SK-N-SH treated with all-trans-retinoic acid at 6 μM for 48 hours (cell line): ENCODE measurements at regions not wholly inside any gene's neighbourhood (a gene's known extent, or its start where the extent isn't known, plus 50 kb on each side); places are given as distances from the start of the nearest gene placed in this dataset.
"Not testable (repeated sequence)": the region's sequence is repeated elsewhere in the genome, so short reads cannot be mapped to it uniquely, and the experiment has no call there.

Source experiments
- ATAC-seq: fragments of 200-7000 bp; cut with Tn5 transposase; 3 replicates; pipeline ENCODE4 v1.9.1; 2020; ENCODE audit warnings: mild to moderate bottlenecking, moderate library complexity
- ARNTL ChIP-seq: fragments of 450-650 bp; formaldehyde crosslinking; IDR thresholded peaks from 2 replicates; pipeline ENCODE4 v1.5.0; 2020; ENCODE audit warnings: low read depth, mild to moderate bottlenecking, moderate library complexity, borderline replicate concordance
- BACH2 ChIP-seq: fragments of 250-450 bp; sonication (Bioruptor Pico); IDR thresholded peaks from 2 replicates; pipeline ENCODE4 v1.9.0; 2021; ENCODE audit warnings: mild to moderate bottlenecking, borderline replicate concordance
- CREB5 ChIP-seq: fragments of 250-450 bp; sonication (Bioruptor Pico); IDR thresholded peaks from 2 replicates; pipeline ENCODE4 v1.5.1; 2020; ENCODE audit warnings: low read depth, mild to moderate bottlenecking, moderate library complexity
- CSDC2 ChIP-seq: fragments of 250-450 bp; sonication (Bioruptor Pico); IDR thresholded peaks from 2 replicates; pipeline ENCODE4 v1.5.0; 2020; ENCODE audit warnings: mild to moderate bottlenecking, moderate library complexity
- CSRNP3 ChIP-seq: fragments of 250-450 bp; sonication (Bioruptor Pico); IDR thresholded peaks from 2 replicates; pipeline ENCODE4 v1.5.1; 2021; ENCODE audit warnings: mild to moderate bottlenecking, moderate library complexity
- GLIS3 ChIP-seq: fragments of 250-450 bp; sonication (Bioruptor Pico); IDR thresholded peaks from 2 replicates; pipeline ENCODE4 v1.5.0; 2020; ENCODE audit warnings: mild to moderate bottlenecking, moderate library complexity
- ISL1 ChIP-seq: fragments of 250-450 bp; sonication (Bioruptor Pico); IDR thresholded peaks from 2 replicates; pipeline ENCODE4 v2.1.2; 2022; ENCODE audit warnings: mild to moderate bottlenecking, moderate library complexity
- OSR1 ChIP-seq: fragments of 250-450 bp; sonication (Bioruptor Pico); IDR thresholded peaks from 2 replicates; pipeline ENCODE4 v1.8.0; 2022; ENCODE audit warnings: moderate library complexity, mild to moderate bottlenecking, inconsistent platforms
- POU6F1 ChIP-seq: fragments of 250-450 bp; sonication (Bioruptor Pico); IDR thresholded peaks from 2 replicates; pipeline ENCODE4 v1.8.0; 2021; ENCODE audit warnings: low read depth, mild to moderate bottlenecking, moderate library complexity, borderline replicate concordance
- PPARA ChIP-seq: fragments of 250-450 bp; sonication (Bioruptor Pico); IDR thresholded peaks from 2 replicates; pipeline ENCODE4 v1.5.0; 2020; ENCODE audit warnings: mild to moderate bottlenecking, borderline replicate concordance
- RARB ChIP-seq: fragments of 250-450 bp; sonication (Bioruptor Pico); IDR thresholded peaks from 2 replicates; pipeline ENCODE4 v1.8.0; 2021; ENCODE audit warnings: mild to moderate bottlenecking, moderate library complexity
- TCF4 ChIP-seq: fragments of 250-450 bp; sonication (Bioruptor Pico); IDR thresholded peaks from 2 replicates; pipeline ENCODE4 v1.8.0; 2021; ENCODE audit warnings: mild to moderate bottlenecking, moderate library complexity, borderline replicate concordance
- ZC3H10 ChIP-seq: fragments of 250-450 bp; sonication (Bioruptor Pico); IDR thresholded peaks from 2 replicates; pipeline ENCODE4 v1.5.1; 2021; ENCODE audit warnings: mild to moderate bottlenecking, moderate library complexity
- ZFP3 ChIP-seq: fragments of 250-450 bp; sonication (Bioruptor Pico); IDR thresholded peaks from 2 replicates; pipeline ENCODE4 v1.5.0; 2020; ENCODE audit warnings: mild to moderate bottlenecking, moderate library complexity
- ZFP30 ChIP-seq: fragments of 450-650 bp; formaldehyde crosslinking; IDR thresholded peaks from 2 replicates; pipeline ENCODE4 v1.5.0; 2022; ENCODE audit warnings: mild to moderate bottlenecking, moderate library complexity
- ZNF565 ChIP-seq: fragments of 450-650 bp; formaldehyde crosslinking; conservative IDR thresholded peaks from 2 replicates; pipeline ENCODE4 v1.5.0; 2020; ENCODE audit warnings: low read depth, mild to moderate bottlenecking, moderate library complexity
- ZNF70 ChIP-seq: fragments of 450-650 bp; formaldehyde crosslinking; IDR thresholded peaks from 2 replicates; pipeline ENCODE4 v1.5.0; 2020; ENCODE audit warnings: mild to moderate bottlenecking, moderate library complexity
- ZNF8 ChIP-seq: fragments of 450-650 bp; formaldehyde crosslinking; IDR thresholded peaks from 2 replicates; pipeline ENCODE4 v1.5.0; 2020; ENCODE audit warnings: mild to moderate bottlenecking, moderate library complexity
- TF ChIP-seq, protein P1 (sequence below): fragments of 250-450 bp; sonication (Bioruptor Pico); IDR thresholded peaks from 2 replicates; pipeline ENCODE4 v1.5.0; 2020; ENCODE audit warnings: mild to moderate bottlenecking, moderate library complexity
- TF ChIP-seq, protein P2 (sequence below): fragments of 250-450 bp; sonication (Bioruptor Pico); IDR thresholded peaks from 2 replicates; pipeline ENCODE4 v1.8.0; 2020; ENCODE audit warnings: mild to moderate bottlenecking, moderate library complexity, borderline replicate concordance

DNA sequence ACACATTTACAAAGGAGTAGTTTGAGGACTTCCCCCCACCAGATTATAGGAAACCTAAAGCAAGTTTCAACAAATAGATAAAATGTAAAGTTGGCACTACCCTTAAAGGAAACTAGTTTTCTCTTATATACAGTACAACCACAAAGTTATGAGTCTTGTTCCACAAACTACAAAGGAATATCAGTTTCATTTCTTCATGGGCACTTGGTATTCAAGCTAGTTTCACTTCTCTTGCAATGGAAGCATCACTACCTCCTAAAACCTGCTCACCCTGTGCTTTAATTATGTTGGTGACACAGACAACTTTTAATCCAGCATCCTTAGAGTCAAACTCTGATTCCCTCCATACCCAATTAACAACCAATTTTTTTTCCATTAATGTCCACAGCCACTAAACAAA, 707.0 kb downstream of the ROBO2 start:
- TF ChIP-seq ISL1 = no peak
- TF ChIP-seq BACH2 (CRISPR knock-in tag) = no peak
- no peak for TF ChIP-seq ZNF8
- no peak for TF ChIP-seq GLIS3 (CRISPR knock-in tag)
- no peak for TF ChIP-seq TCF4 (CRISPR knock-in tag)
- TF ChIP-seq, protein P1, sequence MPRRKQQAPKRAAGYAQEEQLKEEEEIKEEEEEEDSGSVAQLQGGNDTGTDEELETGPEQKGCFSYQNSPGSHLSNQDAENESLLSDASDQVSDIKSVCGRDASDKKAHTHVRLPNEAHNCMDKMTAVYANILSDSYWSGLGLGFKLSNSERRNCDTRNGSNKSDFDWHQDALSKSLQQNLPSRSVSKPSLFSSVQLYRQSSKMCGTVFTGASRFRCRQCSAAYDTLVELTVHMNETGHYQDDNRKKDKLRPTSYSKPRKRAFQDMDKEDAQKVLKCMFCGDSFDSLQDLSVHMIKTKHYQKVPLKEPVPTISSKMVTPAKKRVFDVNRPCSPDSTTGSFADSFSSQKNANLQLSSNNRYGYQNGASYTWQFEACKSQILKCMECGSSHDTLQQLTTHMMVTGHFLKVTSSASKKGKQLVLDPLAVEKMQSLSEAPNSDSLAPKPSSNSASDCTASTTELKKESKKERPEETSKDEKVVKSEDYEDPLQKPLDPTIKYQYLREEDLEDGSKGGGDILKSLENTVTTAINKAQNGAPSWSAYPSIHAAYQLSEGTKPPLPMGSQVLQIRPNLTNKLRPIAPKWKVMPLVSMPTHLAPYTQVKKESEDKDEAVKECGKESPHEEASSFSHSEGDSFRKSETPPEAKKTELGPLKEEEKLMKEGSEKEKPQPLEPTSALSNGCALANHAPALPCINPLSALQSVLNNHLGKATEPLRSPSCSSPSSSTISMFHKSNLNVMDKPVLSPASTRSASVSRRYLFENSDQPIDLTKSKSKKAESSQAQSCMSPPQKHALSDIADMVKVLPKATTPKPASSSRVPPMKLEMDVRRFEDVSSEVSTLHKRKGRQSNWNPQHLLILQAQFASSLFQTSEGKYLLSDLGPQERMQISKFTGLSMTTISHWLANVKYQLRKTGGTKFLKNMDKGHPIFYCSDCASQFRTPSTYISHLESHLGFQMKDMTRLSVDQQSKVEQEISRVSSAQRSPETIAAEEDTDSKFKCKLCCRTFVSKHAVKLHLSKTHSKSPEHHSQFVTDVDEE = no peak
- no peak for TF ChIP-seq ZNF565 (CRISPR knock-in tag)
- no peak for TF ChIP-seq POU6F1 (CRISPR knock-in tag)
- no peak for TF ChIP-seq CSDC2
- no peak for ATAC-seq

DNA sequence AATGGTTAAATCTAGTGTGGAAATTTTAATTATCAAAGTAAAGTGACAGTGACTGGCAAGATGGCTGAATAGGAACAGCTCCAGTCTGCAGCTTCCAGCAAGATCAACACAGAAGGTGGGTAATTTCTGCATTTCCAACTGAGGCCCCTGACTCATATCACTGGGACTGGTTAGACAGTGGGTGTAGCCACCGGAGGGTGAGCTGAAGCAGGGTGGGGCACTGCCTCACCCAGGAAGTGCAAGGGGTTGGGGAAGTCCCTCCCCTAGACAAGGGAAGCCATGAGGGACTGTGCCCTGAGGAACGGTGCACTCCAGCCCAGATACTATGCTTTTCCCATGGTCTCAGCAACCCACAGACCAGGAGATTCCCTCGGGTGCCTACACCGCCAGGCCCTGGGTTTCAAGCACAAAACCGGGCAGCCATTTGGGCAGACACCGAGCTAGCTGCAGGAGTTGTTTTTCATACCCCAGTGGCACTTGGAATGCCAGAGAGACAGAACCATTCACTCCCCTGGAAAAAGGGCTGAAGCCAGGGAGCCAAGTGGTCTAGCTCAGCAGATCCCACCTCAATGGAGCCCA, 716.6 kb downstream of the ROBO2 start:
- ATAC-seq = not testable (repeated sequence)

DNA sequence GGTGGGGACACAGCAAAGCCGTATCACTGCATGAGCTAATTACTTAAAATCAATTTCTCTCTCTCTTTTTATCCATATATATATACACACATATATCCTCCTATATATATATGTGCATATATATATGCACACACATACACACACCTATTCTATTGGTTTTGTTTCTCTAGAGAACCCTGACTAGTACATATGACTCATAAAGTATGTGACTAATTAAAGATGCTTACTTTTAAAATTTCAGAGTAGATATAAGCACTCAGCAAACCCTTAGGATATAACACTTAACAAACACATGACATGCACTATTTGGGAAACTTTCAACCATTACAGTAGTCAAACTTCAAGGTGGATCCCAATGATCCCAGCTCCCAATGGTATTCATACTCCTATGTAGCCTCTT, 732.6 kb downstream of the ROBO2 start:
- no peak for ATAC-seq
- no peak for TF ChIP-seq ZC3H10 (CRISPR knock-in tag)
- no peak for TF ChIP-seq ZNF8
- no peak for TF ChIP-seq GLIS3 (CRISPR knock-in tag)
- no peak for TF ChIP-seq ARNTL

DNA sequence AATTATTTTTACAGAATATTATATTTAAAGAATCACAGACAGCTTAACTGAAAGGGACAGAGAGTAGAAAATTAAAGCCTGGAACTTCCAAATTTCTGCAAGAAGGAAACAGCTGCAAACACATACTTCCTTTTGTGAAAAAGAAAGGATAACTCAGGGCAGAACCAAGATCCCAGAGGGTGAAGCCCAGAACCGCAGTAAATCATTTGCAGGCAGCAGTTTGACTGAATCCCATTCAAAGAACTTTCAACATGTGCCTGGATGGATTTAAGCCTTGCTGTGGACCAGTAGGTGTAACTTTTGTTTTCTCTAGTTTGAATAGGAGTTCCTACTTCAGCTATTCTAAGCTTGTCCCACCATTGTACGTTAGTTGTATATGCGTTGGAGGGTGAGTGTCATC, 733.2 kb downstream of the ROBO2 start:
- no peak for TF ChIP-seq ARNTL
- no peak for TF ChIP-seq CSDC2
- TF ChIP-seq BACH2 (CRISPR knock-in tag) = no peak
- TF ChIP-seq GLIS3 (CRISPR knock-in tag) = no peak
- TF ChIP-seq, all 23 proteins: peak for 0
- no peak for ATAC-seq

- TF ChIP-seq POU6F1 (CRISPR knock-in tag) (no peak), BACH2 (CRISPR knock-in tag) (no peak), CREB5 (CRISPR knock-in tag) (no peak), CSRNP3 (CRISPR knock-in tag) (no peak), ZFP3 (CRISPR knock-in tag) (no peak), TCF4 (CRISPR knock-in tag) (no peak), OSR1 (CRISPR knock-in tag) (no peak), RARB (CRISPR knock-in tag) (no peak), CSDC2 (no peak), ZC3H10 (CRISPR knock-in tag) (no peak), ZNF70 (CRISPR knock-in tag) (no peak), GLIS3 (CRISPR knock-in tag) (no peak), PPARA (CRISPR knock-in tag) (no peak), ARNTL (no peak), ZFP30 (CRISPR knock-in tag) (no peak), ISL1 (no peak)
- TF ChIP-seq, protein P2, sequence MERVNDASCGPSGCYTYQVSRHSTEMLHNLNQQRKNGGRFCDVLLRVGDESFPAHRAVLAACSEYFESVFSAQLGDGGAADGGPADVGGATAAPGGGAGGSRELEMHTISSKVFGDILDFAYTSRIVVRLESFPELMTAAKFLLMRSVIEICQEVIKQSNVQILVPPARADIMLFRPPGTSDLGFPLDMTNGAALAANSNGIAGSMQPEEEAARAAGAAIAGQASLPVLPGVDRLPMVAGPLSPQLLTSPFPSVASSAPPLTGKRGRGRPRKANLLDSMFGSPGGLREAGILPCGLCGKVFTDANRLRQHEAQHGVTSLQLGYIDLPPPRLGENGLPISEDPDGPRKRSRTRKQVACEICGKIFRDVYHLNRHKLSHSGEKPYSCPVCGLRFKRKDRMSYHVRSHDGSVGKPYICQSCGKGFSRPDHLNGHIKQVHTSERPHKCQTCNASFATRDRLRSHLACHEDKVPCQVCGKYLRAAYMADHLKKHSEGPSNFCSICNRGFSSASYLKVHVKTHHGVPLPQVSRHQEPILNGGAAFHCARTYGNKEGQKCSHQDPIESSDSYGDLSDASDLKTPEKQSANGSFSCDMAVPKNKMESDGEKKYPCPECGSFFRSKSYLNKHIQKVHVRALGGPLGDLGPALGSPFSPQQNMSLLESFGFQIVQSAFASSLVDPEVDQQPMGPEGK (CRISPR knock-in tag) = no peak
- ATAC-seq = no peak
Observed at GRCh38 chr3:77780278-77780996, 740.5 kb downstream of the ROBO2 start.
